DOHH2 (cell line): ENCODE measurements at regions not wholly inside any gene's neighbourhood (a gene's known extent, or its start where the extent isn't known, plus 50 kb on each side); places are given as distances from the start of the nearest gene placed in this dataset.

Experiments
- CTCF ChIP-seq: fragments of 200-600 bp; sonication (generic); IDR thresholded peaks from one replicate; pipeline ENCODE4 v1.5.1; 2014; ENCODE audit warnings: antibody characterized with exemption, mild to moderate bottlenecking, low read depth, low read length; ENCODE audit not compliant: poor library complexity, severe bottlenecking
- EZH2phosphoT487 ChIP-seq: fragments of 200-600 bp; sonication (generic); IDR thresholded peaks from 2 replicates; pipeline ENCODE4 v1.6.1; 2017; ENCODE audit warnings: borderline replicate concordance, mild to moderate bottlenecking, antibody characterized with exemption, low read length, moderate library complexity, mixed read lengths

- TF ChIP-seq CTCF (no peak), EZH2phosphoT487 (no peak)
These were observed 267.8 kb upstream of the ASIC2 start for GRCh38 chr17:33560871-33561270.
